GM11168 (cell line): ENCODE measurements at regions not wholly inside any gene's neighbourhood (a gene's known extent, or its start where the extent isn't known, plus 50 kb on each side); places are given as distances from the start of the nearest gene placed in this dataset.

Experiments
- in situ Hi-C: fragments of 300-500 bp; cut with MboI; formaldehyde crosslinking; loops from one replicate; pipeline ENCODE4 v1.12.0; 2022; ENCODE audit warnings: low sequenced_read_pairs; ENCODE audit not compliant: unreplicated experiment

GRCh38 chr16:85554114-85554888 is 58.8 kb upstream of the GSE1 start:
- in situ Hi-C loops: no loop called here

- in situ Hi-C loops: no loop called here
Measured at GRCh38 chr16:85554889-85555718, 58.0 kb upstream of the GSE1 start.

GRCh38 chr16:85555719-85556455 is 57.2 kb upstream of the GSE1 start:
- in situ Hi-C loops: no loop called here

GRCh38 chr16:85556456-85557082 is 56.6 kb upstream of the GSE1 start:
- in situ Hi-C loops: no loop called here

- in situ Hi-C loops: no loop called here
Measured at GRCh38 chr16:85557083-85557970, 55.8 kb upstream of the GSE1 start.

DNA sequence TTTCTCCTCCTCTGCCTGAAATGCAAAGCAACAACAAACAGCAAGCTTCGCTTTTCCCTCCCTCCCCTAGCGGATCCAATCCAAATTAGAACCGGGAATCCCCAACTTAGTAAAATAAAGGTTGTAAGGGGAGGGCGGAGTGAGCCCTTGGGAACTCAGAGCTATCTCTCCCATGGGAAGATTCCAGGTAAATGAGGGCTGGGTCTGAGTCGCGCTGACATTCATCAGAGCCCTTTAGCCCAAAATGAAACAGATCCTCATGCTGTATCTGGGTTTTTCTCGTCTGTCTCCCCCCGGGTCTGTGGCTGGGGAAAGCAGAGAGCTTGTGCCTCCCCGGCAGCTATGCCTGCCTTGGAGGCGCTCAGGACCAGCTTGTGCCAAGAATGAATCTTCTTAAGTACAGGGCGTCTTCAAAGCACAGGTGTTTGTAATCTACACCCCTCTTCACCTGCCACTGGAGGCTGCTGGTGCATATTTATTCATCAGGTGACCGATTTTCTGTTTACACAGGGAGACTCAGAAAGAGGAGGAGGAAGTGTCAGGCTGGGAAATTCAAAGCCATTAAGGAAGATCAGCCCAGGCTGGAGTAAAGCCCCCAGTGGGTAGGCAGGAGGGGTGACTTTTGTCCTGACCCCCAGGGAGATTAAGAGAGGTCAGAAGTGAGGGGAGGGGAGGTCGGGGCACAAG is 55.0 kb upstream of the GSE1 start:
- in situ Hi-C loops: no loop called here

- in situ Hi-C loops: no loop called here
Measured at GRCh38 chr16:85560932-85561247, 52.2 kb upstream of the GSE1 start.

GRCh38 chr16:85561248-85562092 is 51.7 kb upstream of the GSE1 start:
- in situ Hi-C loops: no loop called here

DNA sequence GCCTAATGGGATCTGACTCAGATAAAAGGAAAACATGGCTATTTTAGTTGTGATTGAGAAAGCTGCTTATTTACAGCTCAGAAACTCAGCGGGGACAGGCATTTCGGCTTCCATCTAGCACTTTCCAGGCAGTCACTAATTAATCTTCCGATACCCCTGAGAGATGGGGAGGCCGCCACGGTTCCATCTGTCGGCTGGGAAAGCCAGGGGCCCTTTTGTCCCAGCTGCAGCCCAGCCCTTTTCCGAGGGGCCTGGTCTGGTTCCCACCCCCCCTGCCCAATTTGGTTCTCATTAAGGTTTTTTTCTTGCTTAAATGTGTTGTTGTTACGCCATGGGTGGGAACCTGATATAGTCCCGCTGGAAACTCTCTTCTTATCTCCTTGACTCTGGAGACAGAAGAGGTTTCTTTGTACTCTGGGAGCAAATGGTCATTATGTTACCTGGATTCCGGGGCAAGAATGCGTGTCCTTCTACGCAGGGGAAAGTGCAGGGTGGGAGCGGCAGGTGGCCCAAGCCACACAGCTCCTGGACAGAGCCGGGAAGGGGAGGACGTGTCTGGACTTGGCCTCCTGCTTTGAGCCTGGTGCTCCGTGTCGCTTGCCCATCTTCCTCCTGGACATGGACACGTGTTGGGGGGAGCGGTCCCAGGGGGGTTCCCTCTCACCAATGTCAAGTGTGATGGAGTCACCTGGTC is 50.9 kb upstream of the GSE1 start:
- in situ Hi-C loops: no loop called here

DNA sequence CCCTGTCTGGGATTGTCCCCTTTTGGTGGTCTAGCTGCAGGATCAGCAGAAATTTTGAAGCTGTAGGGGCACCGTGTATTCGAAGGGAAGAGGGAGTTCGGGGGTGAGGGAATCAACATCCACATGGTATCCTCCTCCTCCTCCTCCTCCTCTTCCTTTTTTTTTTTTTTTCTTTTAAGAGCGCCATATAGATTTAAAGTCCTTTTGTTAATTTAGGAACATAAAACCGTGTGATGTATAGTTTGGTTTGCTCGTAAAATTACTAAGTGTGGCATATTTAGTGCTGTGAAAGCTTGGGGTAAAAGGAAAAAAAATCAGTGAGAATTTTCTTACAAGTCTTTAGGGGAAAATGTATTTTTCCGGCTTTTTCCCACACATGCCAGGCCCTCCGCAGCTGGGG is 50.1 kb upstream of the GSE1 start:
- in situ Hi-C loops: no loop called here
